Amygdala (tissue), 56 donors: ENCODE measurements at regions not wholly inside any gene's neighbourhood (a gene's known extent, or its start where the extent isn't known, plus 50 kb on each side); places are given as distances from the start of the nearest gene placed in this dataset.
"Not testable (repeated sequence)": the region's sequence is repeated elsewhere in the genome, so short reads cannot be mapped to it uniquely, and the experiment has no call there.

Experiments used
- DNase-seq, 56 donors: peaks; one replicate each; lab custom pipeline; 2025; lab: John Stamatoyannopoulos, UW

DNA sequence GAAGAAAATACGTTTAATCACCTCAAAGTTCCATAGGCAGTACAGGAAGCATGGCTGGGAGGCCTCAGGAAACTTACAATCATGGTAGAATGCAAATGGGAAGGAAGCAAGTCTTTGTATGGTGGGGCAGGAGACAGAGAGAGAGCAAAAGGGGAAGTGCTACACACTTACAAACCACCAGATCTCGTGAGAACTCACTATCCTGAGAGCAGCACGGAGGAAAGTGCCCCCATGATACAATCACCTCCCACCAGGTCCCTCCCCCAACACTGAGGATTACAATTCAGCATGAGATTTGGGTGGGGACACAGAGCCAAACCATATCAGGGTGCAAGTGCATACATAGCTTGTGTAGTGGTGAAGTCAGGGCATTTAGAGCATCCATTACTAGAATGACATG lies 92.3 kb upstream of the ANKRD10 start:
- no peak for DNase-seq

DNA sequence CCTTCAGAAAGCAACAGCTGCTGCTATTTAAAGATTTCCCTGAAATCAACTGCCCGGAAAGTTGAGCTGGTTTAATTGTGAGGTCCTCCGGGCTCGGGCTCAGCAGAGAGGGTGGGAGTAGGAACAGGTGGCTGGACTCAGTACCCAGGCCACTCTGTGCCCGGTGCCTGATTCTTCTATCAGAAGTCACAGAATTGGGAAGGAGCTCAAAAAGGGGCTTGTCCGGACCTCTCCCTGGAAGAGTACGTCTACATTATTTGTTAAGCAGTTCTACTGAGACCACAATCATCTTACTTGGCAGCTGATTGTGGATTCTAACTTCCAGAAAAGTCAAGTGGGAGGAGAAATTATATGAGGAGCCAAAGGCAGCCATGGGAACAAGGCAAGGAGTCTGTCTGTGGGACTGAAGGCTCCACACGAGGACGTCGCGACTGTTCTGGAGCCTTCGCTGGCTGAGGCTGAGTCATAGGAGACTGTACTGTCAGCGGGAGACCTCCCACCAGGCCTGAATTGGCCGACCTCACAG lies 91.7 kb upstream of the ANKRD10 start:
- peak in 12 of 56 donors; percentile 3 to 65 (median 42) for DNase-seq

DNA sequence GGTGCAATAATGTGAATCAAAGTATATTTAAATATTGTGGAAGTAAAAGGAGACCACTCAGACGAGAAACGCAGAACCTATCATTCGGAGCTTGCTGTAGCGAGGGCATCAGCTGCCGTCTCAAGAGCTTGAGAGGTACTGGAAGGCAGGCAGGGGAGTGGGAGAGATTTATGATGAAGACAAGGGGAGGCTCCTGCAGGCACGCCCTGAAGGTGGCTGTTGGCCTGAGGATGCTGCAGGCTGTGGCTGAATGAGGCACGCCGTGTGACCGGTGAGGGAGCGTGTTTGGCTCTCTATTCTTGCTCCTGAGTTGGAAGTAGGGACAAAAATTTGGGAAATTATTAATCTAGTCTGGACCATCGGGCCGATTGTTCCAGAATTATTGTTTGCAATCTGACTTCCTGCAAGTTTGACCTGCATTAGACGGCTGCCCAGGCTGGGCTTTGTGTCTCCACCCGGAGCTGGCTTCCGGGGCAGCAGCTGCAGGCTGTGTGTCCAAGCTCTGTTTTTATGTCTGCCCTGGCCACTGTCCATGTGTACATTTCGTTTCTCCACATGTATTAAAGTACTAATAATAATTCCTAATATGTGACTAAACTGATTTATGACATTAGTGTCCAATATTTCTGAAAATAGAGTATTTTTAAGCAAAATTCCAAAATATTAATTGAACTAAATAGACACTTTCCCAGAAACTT lies 91.1 kb upstream of the ANKRD10 start:
- peak in 2 of 56 donors; percentile 12 to 29 for DNase-seq

DNA sequence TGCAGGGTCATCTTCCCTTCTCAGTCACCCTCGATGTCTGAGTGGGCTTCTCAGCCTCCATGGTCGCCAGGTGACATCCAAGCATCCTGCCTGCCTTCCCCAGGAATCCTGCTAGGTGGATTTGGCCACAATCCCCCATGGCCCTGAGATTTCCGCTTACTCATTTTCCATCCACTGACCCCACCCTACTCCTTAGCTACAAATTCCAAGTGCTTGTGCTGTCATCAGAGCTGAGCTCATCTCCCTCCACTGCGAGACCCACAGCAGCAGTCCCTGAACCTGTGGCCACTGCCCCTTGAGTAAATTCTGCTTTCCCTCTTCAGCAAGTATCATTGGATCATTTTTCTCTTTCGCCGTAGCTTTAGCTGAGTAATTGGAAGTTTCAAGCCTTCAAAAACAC lies 90.5 kb upstream of the ANKRD10 start:
- no peak for DNase-seq

DNA sequence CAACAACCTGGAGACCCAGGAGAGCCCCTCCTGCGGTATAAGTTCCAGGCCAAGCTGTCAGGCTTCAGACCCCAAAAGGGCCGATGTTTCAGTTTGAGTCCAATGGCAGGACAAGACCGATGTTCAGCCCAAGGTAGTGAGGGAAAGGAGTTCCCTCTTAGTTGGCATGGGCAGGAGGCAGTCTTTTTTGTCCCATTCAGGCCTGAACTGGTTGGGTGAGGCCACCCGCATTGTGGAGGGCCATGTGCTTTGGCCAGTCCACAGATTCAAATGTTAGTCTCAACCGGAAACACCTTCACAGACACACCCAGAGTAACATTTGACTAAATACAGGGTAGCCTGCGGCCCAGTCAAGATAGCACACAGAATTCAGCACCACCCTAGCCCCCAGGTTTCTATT lies 89.6 kb upstream of the ANKRD10 start:
- no peak for DNase-seq

DNA sequence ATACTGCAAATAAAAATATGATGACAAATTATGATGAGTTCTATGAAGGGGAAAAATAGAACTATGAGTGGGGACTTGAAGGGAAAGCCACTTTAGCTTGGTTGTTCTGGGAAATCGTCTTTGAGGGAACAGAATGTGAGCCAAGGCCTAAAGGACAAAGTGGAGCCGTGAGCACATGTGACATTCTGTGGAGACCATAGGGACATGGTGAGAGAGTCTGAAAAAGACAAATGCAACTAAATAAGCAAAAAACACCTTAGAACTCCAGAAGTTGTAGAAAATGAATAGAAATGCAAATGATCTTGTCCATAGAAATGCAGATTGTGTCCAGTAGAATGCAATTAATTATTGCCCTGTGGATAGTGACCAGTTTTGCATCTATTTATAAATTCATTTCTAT lies 86.8 kb upstream of the ANKRD10 start:
- DNase-seq: no peak

DNA sequence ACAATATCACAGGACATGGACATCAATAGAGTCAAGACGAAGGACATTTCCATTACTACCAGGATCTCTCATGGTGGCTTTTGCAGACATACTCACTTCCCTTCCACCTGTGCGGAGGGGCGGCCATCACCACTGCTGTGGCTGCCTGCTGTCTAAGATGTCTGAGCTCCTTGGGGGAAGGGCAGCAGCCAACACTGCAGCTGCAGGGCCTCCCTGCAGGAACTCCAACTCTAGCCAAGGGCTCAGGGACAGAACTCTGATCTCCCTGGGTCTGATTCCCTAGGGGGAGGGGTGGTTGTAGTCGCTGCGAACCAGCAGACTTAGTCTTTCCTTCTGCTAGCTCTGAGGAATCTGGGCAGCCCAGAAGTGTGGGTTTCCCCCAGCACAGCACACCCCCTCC lies 78.9 kb upstream of the ANKRD10 start:
- DNase-seq: no peak

DNA sequence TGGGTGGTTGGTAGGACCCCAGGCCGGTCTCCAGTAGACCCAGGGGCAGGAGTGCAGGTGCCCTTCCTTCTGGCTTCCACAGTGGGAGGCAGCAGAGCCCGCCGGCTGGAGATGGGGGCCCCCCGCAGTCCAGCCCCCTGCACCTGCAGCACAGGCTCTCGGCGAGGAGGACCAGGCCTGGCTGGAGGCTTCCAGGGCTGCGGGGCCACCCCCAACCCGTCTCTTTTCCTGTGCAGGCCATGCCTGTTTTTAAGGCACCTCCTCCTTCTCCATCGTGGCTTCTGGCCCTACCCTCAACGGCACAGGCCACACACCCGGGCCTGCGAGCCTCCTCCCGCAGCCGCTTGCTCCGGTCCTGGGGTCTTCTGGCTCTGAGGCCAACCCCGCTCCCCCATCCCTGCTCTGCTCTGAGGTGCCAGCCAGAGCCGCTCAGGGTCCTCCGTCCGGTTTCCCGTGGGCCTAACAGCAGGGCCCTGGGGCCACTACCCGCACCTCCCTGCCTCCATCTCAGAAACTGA lies 77.2 kb upstream of the ANKRD10 start:
- DNase-seq: no peak

DNA sequence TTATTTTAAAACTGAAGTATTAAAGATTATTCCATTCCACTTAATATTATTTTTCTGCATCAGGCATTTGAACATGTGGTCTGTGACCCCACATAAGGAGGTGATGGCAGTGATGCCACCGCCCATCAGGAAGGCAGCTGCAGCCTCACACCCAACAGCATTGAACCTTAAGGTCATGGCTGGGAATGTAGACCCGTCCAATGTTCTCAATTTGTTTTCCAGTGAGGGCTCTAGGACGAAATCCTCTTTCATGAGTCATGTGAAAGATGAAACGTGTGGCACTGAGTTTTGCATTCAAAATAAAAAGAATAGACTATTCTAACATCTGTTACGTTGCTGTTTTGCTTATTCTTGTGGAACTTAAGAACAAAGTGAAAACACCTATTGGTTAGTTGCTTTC lies 74.5 kb upstream of the ANKRD10 start:
- no peak for DNase-seq

DNA sequence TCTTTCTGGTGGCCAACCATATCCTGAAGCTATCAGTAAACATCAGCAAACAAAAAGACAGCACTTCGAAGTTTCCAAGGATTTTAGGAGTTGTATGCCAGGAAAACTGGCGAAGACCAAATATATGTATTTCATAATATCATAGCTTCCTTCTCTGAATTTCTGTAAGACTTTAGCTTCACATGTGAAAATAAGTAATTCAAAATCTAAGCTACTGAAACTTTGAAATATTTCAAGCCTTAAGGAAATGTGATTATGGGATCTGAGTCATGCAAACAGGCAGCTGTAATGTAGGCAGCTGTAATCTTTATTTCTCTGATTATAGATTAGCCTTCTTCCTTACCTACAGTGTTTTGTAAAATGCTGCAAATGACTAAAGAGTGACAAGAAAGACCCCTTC lies 70.7 kb upstream of the ANKRD10 start:
- no peak for DNase-seq

DNA sequence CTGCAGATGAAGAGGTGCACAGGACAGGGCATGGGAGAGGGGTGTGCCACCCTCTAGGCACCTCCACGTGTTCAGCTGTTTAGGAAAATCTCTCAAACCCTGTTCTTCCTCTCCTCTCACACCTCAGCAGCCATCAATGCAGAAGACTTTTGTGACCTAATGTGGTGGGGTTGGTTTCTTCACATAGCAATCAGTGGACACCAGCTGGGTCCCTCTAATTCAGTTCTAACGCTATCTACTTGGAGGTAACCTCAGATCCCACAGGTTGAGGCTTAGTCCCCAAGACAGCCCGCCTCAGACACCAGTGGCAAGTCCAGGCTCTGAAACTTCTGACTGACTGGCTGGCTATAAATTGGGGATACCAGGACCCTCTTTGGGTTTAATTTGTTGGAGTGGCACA lies 69.9 kb upstream of the ANKRD10 start:
- no peak for DNase-seq

DNA sequence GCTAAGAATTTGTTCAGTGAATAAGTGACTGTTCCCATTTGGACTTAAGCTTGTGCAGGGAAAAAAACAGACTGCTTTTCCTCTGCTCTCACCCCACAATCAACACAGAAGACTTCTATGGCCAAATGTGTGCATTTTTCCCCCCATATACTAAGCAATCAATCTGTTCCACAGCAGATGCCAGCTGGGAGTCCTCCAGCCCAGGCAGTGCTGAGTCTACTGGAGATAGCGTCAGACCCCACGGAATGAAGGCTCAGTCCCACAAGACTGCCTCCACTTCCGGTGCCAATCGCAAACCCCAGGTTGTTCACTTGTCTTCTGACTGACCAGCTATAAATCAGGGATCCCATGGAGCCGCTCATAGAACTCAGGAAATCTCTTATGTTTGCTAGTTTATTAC lies 69.5 kb upstream of the ANKRD10 start:
- peak in 1 of 56 donors; percentile 5 for DNase-seq

DNA sequence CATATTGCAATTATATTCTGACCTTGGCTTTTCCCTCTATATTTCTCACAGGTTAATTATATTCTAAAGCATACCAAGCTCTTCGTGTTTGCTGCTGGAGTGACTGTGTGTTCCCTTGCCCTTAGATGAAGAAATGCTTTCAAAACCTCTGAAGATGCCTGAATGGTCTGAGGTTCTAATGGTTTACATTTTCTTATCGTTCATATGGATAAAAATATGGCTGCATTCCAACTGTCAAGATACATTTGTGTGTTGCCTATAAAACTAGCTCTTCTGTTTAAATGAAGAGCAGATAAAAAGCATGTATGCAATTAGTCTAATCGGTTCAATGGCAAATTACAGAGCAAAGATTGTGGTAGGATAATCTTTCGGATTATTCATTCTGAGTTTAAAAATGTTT lies 68.4 kb upstream of the ANKRD10 start:
- DNase-seq: no peak

DNA sequence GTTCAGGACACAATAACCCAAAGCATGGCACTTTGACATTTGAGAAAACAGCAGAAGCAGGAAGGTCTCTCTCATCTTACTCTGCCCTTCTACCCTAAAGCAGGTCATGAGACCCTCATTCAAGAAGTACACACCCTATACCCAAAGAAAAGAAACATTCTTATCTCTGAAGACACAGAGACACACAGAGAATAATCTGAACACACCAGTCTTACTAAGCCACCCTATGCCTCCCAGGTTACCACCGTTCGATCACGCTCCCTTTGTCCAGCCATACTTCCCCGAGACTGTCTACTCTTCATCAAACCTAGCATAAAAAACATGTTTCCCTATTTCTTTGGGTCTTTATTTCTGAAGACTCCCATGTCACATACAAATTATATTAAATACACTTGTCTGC lies 66.5 kb upstream of the ANKRD10 start:
- no peak for DNase-seq

DNA sequence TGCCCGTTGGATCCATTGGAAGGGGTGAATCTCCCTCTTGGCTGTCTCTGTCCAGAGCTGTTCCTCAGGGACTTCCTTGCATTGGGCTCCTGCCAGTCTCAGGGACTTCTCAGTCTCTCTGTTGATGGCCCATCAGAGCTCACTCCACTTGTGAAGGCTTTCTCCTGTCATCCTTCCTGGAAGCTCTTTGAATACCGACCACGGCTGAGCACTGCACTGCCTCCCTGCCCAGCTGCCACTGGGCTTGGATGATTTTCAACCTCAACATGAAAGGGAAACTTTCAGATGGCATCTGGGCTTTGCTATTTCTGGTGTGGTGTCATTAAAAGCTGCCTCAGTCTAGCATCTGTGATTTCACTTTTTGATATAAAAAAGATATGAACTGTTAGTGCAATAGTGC lies 66.1 kb upstream of the ANKRD10 start:
- DNase-seq: no peak

DNA sequence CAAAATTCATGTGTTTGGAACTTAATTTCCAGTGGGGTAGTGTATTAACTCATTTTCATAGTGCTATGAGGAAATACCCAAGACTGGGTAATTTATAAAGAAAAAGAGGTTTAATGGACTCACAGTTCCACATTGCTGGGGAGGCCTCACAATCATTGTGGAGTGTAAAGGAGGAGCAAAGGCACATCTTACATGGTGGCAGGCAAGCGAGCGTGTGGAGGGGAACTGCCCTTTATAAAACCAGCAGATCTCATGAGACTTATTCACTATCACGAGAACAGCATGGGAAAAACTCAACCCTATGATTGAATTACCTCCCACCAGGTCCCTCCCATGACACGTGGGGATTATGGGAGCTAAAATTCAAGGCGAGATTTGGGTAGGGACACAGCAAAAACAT lies 64.3 kb upstream of the ANKRD10 start:
- DNase-seq: not testable (repeated sequence)

DNA sequence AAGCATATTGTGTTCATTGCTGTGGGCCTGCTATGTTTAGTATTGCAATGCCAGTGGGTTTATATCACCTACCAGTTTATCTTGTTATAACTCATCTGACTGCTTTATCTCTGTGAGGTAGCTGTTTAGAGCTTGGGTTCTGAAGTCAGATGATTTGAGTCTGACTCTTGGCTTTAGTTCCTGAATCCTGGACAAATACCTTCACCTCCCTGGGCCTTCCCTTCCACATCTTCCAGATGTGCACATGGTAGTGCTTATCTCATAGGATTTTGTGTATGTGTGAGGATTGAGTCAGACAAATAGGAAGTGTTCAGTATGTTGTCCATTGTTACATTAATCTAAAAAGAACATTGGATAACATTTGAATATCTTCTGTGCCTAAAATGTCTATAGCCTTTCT lies 63.5 kb upstream of the ANKRD10 start:
- no peak for DNase-seq

DNA sequence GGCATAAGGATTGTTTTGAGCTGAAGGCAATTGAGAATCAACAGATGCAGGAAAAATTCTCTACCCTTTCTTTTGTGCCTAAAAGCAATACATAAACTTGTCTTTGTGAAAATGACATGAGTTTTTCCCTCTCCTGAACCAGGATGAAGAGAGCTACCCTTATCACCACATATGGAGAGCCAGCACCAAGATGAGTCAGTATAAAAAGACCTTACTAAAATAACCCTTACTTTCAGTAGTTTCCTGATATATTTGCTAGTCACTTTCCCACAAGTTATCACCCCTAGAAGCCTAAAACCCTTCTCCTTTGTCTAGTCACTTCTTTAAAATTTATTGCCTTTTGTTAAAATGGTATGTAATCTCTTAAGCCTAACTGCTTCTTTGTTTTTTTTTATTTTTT lies 61.9 kb upstream of the ANKRD10 start:
- DNase-seq: no peak

DNA sequence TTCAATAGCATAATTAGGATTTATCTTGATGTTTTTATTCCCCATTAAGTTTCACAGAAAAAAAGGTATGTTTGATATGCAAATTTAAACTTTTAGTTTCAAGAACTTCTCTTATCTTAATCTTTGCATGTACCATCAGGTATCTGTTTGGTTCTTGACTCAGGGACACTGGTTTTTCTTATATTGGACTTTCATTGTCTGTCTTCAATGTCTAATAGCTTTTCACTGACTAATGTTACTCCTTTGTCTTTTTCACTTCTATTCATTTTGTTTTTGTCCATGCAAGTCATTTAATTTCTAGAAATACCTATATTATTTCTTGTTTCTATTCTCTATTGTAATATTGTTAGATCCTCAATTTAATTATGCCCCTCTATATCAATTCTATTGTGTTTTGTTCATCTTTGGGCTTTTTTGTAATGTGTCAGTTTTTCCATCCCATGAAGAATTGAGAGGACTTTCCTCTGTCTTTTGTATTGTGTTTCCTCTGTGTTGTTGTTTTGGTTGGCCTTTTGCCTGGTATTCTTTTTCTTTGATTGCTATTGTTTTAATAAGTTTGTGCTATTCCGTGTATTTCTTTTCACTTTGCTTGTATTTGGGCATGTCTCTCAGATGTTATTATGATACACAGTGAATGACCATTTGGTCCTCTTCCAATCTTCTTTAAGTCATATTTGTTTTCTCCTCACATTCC lies 58.3 kb upstream of the ANKRD10 start:
- no peak for DNase-seq

DNA sequence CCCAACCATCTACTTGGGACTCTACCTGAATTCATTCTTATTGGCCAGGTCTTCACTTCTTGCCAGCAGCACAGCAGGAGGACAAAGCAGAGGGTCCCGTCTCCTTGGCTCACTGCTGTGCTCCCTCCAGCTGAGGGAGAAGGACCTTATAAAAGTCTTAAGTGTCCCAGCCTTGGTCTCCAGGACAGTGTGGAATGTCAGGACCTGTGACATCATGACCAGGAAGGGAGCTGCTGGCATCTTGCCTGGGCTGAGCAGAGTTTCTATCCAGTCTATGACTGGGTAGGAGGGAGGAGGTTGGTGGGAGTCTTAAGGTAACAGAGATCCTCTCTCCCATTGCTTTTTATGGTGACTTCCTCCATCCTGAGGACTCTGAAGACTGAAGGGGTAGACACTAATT lies 56.6 kb upstream of the ANKRD10 start:
- no peak for DNase-seq

DNA sequence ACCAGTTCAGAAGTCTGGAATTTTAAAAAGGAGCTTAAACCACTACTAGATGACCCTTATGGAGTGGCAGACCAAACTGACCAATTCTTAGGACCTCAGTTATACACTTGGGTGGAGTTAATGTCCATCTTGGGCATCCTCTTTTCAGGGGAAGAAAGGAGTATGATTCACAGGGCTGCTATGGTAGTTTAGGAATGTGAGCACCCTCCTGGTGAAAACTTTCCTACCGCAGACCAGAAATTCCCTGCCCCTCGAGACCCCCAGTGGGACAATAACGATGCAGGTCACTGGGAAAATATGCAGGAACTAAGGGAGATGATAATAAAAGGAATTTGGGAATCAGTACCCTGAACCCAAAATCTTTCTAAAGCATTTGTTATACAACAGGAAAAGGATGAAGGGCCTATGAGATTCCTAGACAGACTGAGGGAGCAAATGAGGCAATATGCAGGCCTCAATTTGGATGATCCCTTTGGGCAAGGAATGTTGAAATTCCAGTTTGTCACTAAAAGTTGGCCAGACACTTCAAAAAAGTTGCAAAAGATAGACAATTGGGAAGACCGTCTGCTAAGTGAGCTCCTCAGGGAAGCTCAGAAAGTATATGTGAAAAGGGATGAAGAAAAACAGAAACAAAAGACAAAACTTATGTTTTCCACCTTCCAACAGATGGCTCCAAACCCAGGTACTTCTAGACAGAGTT lies 52.4 kb upstream of the ANKRD10 start:
- DNase-seq: not testable (repeated sequence)
